IMR-90 (cell line): ENCODE measurements at regions not wholly inside any gene's neighbourhood (a gene's known extent, or its start where the extent isn't known, plus 50 kb on each side); places are given as distances from the start of the nearest gene placed in this dataset.

Experiments used
- ATAC-seq: fragments of 200-7000 bp; cut with Tn5 transposase; 2 replicates; pipeline ENCODE4 v1.9.1; 2020; ENCODE audit warnings: low read depth, mild to moderate bottlenecking, moderate library complexity
- BruUV-seq: library from RNA; stranded (reverse); fragments of 400-500 nt; replicated peaks from 2 replicates; lab custom pipeline; 2021; lab: Mats Ljungman, UMichigan
- CTCF ChIA-PET: fragments of 300-600 bp; formaldehyde crosslinking; extraction: SDS; loops from one replicate; lab custom pipeline; 2021; ENCODE audit warnings: antibody characterized with exemption; lab: Yijun Ruan, JAX
- POLR2A ChIA-PET: fragments of 300-600 bp; sonication (Branson Sonifier 250); formaldehyde crosslinking; loops from one replicate; lab custom pipeline; 2022; ENCODE audit warnings: antibody characterized with exemption; ENCODE audit not compliant: unreplicated experiment; lab: Charles Lee
- DNase-seq: peaks from one replicate; pipeline ENCODE4 v3.0.0; 2013
- H2AFZ ChIP-seq: replicated peaks from 2 replicates; pipeline ENCODE3; 2013; ENCODE audit warnings: low read length, mild to moderate bottlenecking; ENCODE audit not compliant: poor library complexity
- H2AK5ac ChIP-seq: 2 replicates; pipeline ENCODE4 v1.6.1; 2013; ENCODE audit warnings: low read depth, low read length, inconsistent platforms
- H2AK9ac ChIP-seq: replicated peaks from 2 replicates; pipeline ENCODE3; 2013; ENCODE audit warnings: mild to moderate bottlenecking, low read depth, low read length, moderate library complexity; ENCODE audit not compliant: poor library complexity
- H2BK120ac ChIP-seq: 2 replicates; pipeline ENCODE4 v1.6.1; 2013; ENCODE audit warnings: low read depth, low read length, inconsistent platforms
- H2BK15ac ChIP-seq: 3 replicates; pipeline ENCODE4 v1.6.1; 2013; ENCODE audit warnings: low read depth, low read length, inconsistent platforms
- H2BK20ac ChIP-seq: 2 replicates; pipeline ENCODE4 v1.6.1; 2013; ENCODE audit warnings: low read depth, mild to moderate bottlenecking, inconsistent platforms, low read length, moderate library complexity
- H2BK5ac ChIP-seq: 2 replicates; pipeline ENCODE4 v1.6.1; 2013; ENCODE audit warnings: mild to moderate bottlenecking, low read depth, low read length, inconsistent platforms; ENCODE audit not compliant: poor library complexity, severe bottlenecking
- H3K14ac ChIP-seq: replicated peaks from 2 replicates; pipeline ENCODE4 v1.6.1; 2013; ENCODE audit warnings: low read depth, low read length, inconsistent platforms
- H3K18ac ChIP-seq: 2 replicates; pipeline ENCODE4 v1.6.1; 2013; ENCODE audit warnings: low read depth, low read length, control low read depth
- H3K23ac ChIP-seq: 2 replicates; pipeline ENCODE4 v1.6.1; 2013; ENCODE audit warnings: low read depth, low read length, inconsistent platforms
- H3K27ac ChIP-seq: 2 replicates; pipeline ENCODE4 v1.5.1; 2013; ENCODE audit warnings: mild to moderate bottlenecking, control low read depth, low read length; ENCODE audit not compliant: insufficient read depth
- H3K27me3 ChIP-seq: 2 replicates; pipeline ENCODE4 v1.6.1; 2013; ENCODE audit warnings: low read length; ENCODE audit not compliant: control insufficient read depth, insufficient read depth
- H3K36me3 ChIP-seq: 2 replicates; pipeline ENCODE4 v1.6.1; 2013; ENCODE audit warnings: low read length, mixed read lengths; ENCODE audit not compliant: control insufficient read depth, insufficient read depth
- H3K4ac ChIP-seq: 2 replicates; pipeline ENCODE4 v1.6.1; 2013; ENCODE audit warnings: low read depth, low read length, inconsistent platforms
- H3K4me1 ChIP-seq: 2 replicates; pipeline ENCODE4 v1.6.1; 2013; ENCODE audit warnings: low read length, mixed read lengths; ENCODE audit not compliant: control insufficient read depth, insufficient read depth
- H3K4me2 ChIP-seq: 2 replicates; pipeline ENCODE4 v1.6.1; 2013; ENCODE audit warnings: low read depth, mild to moderate bottlenecking, control low read depth, low read length, moderate library complexity
- H3K4me3 ChIP-seq: 2 replicates; pipeline ENCODE4 v1.5.1; 2013; ENCODE audit warnings: low read depth, mild to moderate bottlenecking, control low read depth, low read length, moderate library complexity; ENCODE audit not compliant: insufficient read depth
- H3K56ac ChIP-seq: 2 replicates; pipeline ENCODE4 v1.6.1; 2013; ENCODE audit warnings: low read length, inconsistent platforms; ENCODE audit not compliant: insufficient read depth; ENCODE audit errors: extremely low read depth
- H3K79me1 ChIP-seq, 2 experiments: 2 replicates each; pipeline ENCODE4 v1.6.1; 2013; ENCODE audit warnings: low read length in 2 of 2, inconsistent platforms in 1 of 2, low read depth in 1 of 2
- H3K9ac ChIP-seq: 2 replicates; pipeline ENCODE4 v1.6.1; 2013; ENCODE audit warnings: low read depth, low read length, control low read depth
- H3K9me1 ChIP-seq: 2 replicates; pipeline ENCODE4 v1.6.1; 2013; ENCODE audit warnings: low read length, inconsistent platforms; ENCODE audit not compliant: insufficient read depth
- H3K9me3 ChIP-seq: 2 replicates; pipeline ENCODE4 v1.6.1; 2013; ENCODE audit warnings: low read length; ENCODE audit not compliant: control insufficient read depth, insufficient read depth
- H4K20me1 ChIP-seq: 2 replicates; pipeline ENCODE4 v1.6.1; 2013; ENCODE audit warnings: low read length, inconsistent platforms; ENCODE audit not compliant: insufficient read depth
- H4K5ac ChIP-seq: 2 replicates; pipeline ENCODE4 v1.6.1; 2013; ENCODE audit warnings: mild to moderate bottlenecking, low read depth, low read length, control low read depth
- H4K8ac ChIP-seq, 2 experiments: 2 replicates each; pipeline ENCODE4 v1.6.1; 2013; ENCODE audit warnings: low read depth in 2 of 2, low read length in 2 of 2, control low read depth in 1 of 2, inconsistent platforms in 1 of 2
- H4K91ac ChIP-seq: 2 replicates; pipeline ENCODE4 v1.6.1; 2013; ENCODE audit warnings: low read depth, low read length, inconsistent platforms; ENCODE audit not compliant: insufficient read depth
- CEBPB ChIP-seq: IDR thresholded peaks from 2 replicates; pipeline ENCODE4 v1.6.1; 2012; ENCODE audit warnings: low read depth, low read length, improper control_type of control experiment
- CHD1 ChIP-seq: IDR thresholded peaks from 2 replicates; pipeline ENCODE4 v1.6.1; 2012; ENCODE audit warnings: low read depth, low read length, improper control_type of control experiment
- FOS ChIP-seq: fragments of 150-350 bp; IDR thresholded peaks from 2 replicates; pipeline ENCODE4 v1.6.1; 2016; ENCODE audit warnings: low read depth, low read length
- MAFK ChIP-seq: IDR thresholded peaks from 2 replicates; pipeline ENCODE4 v1.6.1; 2012; ENCODE audit warnings: low read depth, low read length, improper control_type of control experiment
- RAD21 ChIP-seq: IDR thresholded peaks from 2 replicates; pipeline ENCODE4 v1.6.1; 2012; ENCODE audit warnings: low read length, improper control_type of control experiment
- RCOR1 ChIP-seq: IDR thresholded peaks from 2 replicates; pipeline ENCODE4 v1.6.1; 2012; ENCODE audit warnings: mild to moderate bottlenecking, low read length, improper control_type of control experiment; ENCODE audit not compliant: insufficient replicate concordance
- RFX5 ChIP-seq: IDR thresholded peaks from 2 replicates; pipeline ENCODE4 v1.8.0; 2012; ENCODE audit warnings: low read depth, mild to moderate bottlenecking, low read length, moderate library complexity
- SMC3 ChIP-seq: fragments of 150-350 bp; IDR thresholded peaks from 2 replicates; pipeline ENCODE4 v1.6.1; 2016; ENCODE audit warnings: low read depth, mild to moderate bottlenecking, antibody characterized with exemption, low read length, moderate library complexity
- WGBS, 2 experiments: methylation state at CpG; one replicate each; pipeline versions ENCODE4 v1.1.5 to v1.1.7; 2013; ENCODE audit warnings: missing lambda C conversion rate in 2 of 2; ENCODE audit not compliant: insufficient read length in 1 of 2; ENCODE audit errors: extremely low coverage in 2 of 2; 5-methylcytosine and 5-hydroxymethylcytosine counted together
- dilution Hi-C: fragments of 300-500 bp; cut with HindIII; formaldehyde crosslinking; loops from one replicate; pipeline ENCODE4 v1.14.3; 2018; ENCODE audit warnings: low sequenced_read_pairs; ENCODE audit not compliant: unreplicated experiment
- in situ Hi-C: fragments of 300-500 bp; cut with MboI; formaldehyde crosslinking; loops from 3 replicates; pipeline ENCODE4 v1.14.3; 2019; ENCODE audit warnings: low sequenced_read_pairs, inconsistent platforms, mixed read lengths
- intact Hi-C: fragments of 100-400 bp; cut with micrococcal nuclease; formaldehyde crosslinking; loops from 2 replicates; pipeline ENCODE4 v1.10.0; 2022
- TF ChIP-seq, protein P1 (sequence below): fragments of 150-350 bp; IDR thresholded peaks from 2 replicates; pipeline ENCODE4 v1.6.1; 2017; ENCODE audit warnings: mild to moderate bottlenecking, antibody characterized with exemption, low read length, low read depth
- TF ChIP-seq, protein P2 (sequence below): conservative IDR thresholded peaks from 2 replicates; pipeline ENCODE4 v1.5.1; 2012; ENCODE audit warnings: mild to moderate bottlenecking, low read depth, low read length, improper control_type of control experiment

DNA sequence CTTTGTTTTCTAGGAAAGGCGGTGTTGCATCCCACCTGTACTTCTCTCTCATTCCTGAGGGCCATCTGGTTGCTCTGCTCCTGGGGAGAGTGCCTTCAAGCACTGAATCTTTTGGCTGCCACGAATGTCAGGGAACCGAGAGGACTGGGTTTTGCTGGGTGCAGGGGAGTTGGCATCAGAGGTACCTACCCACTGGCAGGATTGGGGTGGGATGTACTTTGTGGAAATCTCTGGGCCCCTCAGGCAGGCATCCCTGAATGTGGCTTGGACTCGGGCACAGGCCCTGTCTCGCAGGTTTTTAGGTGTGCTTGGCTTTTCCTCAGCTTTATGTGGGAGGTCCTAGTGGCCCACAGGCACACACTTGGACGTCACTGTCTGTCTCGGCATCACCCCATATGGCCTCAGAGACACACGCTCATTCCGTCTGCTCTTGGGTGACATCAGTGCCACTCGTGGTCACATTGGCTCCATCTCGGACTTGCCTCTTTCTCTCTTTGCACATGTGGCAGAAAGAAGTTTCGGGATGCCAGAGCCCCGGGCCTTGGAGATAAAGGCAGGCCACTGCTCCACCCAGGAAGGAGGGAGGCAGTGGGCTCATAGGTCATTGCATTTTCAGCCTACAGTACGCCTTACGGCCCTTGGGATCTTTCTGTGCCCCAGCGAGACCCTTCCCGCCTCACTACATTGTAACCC lies 325.6 kb downstream of the ZNF716 start:
- H3K23ac ChIP-seq: no peak overlapping the region
- TF ChIP-seq, protein P1, sequence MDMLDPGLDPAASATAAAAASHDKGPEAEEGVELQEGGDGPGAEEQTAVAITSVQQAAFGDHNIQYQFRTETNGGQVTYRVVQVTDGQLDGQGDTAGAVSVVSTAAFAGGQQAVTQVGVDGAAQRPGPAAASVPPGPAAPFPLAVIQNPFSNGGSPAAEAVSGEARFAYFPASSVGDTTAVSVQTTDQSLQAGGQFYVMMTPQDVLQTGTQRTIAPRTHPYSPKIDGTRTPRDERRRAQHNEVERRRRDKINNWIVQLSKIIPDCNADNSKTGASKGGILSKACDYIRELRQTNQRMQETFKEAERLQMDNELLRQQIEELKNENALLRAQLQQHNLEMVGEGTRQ: no peak
- TF ChIP-seq MAFK (no peak), RCOR1 (no peak), SMC3 (no peak), RFX5 (no peak), RAD21 (no peak), CEBPB (no peak), FOS (no peak), CHD1 (no peak)
- TF ChIP-seq, protein P2, sequence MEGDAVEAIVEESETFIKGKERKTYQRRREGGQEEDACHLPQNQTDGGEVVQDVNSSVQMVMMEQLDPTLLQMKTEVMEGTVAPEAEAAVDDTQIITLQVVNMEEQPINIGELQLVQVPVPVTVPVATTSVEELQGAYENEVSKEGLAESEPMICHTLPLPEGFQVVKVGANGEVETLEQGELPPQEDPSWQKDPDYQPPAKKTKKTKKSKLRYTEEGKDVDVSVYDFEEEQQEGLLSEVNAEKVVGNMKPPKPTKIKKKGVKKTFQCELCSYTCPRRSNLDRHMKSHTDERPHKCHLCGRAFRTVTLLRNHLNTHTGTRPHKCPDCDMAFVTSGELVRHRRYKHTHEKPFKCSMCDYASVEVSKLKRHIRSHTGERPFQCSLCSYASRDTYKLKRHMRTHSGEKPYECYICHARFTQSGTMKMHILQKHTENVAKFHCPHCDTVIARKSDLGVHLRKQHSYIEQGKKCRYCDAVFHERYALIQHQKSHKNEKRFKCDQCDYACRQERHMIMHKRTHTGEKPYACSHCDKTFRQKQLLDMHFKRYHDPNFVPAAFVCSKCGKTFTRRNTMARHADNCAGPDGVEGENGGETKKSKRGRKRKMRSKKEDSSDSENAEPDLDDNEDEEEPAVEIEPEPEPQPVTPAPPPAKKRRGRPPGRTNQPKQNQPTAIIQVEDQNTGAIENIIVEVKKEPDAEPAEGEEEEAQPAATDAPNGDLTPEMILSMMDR: no peak
- ChIA-PET POLR2A (no interaction called here), CTCF (no interaction called here)
- H3K4me3 ChIP-seq: no peak overlapping the region
- H3K9me1 ChIP-seq: no peaks in the 10 kb centered on the region
- H3K9me3 ChIP-seq: peaks cover 32% of the 10 kb centered on the region
- H2AK9ac ChIP-seq: no peak overlapping the region
- no peak overlapping the region for H3K27ac ChIP-seq
- no peaks in the 10 kb centered on the region for H4K20me1 ChIP-seq
- WGBS, 2 experiments: 63% methylated on average over 4 of the region's 17 CpGs; no CpG with 5 or more reads in 1 of the 2 experiments
- no peak overlapping the region for H3K56ac ChIP-seq
- no peak overlapping the region for H2BK20ac ChIP-seq
- H3K14ac ChIP-seq: no peak overlapping the region
- in situ Hi-C loops: no loop called here
- H4K5ac ChIP-seq: no peak overlapping the region
- no peaks in the 10 kb centered on the region for H3K79me1 ChIP-seq
- H3K4me1 ChIP-seq: no peaks in the 10 kb centered on the region
- H4K91ac ChIP-seq: no peak overlapping the region
- no peak overlapping the region for H3K4me2 ChIP-seq
- no peaks in the 10 kb centered on the region for H3K36me3 ChIP-seq
- H2BK120ac ChIP-seq: no peak overlapping the region
- H3K4ac ChIP-seq: no peak overlapping the region
- ATAC-seq (no peak), DNase-seq (no peak)
- no peak overlapping the region for H2AFZ ChIP-seq
- H3K18ac ChIP-seq: no peak overlapping the region
- dilution Hi-C loops: no loop called here
- H2AK5ac ChIP-seq: no peak overlapping the region
- no TSS peak for BruUV-seq
- no peak overlapping the region for H3K9ac ChIP-seq
- H3K27me3 ChIP-seq: no peaks in the 10 kb centered on the region
- no peak overlapping the region for H2BK15ac ChIP-seq
- intact Hi-C loops: no loop called here
- no peak overlapping the region for H4K8ac ChIP-seq
- no peak overlapping the region for H2BK5ac ChIP-seq
